Neural cell (in vitro differentiated cells): ENCODE measurements at regions not wholly inside any gene's neighbourhood (a gene's known extent, or its start where the extent isn't known, plus 50 kb on each side); places are given as distances from the start of the nearest gene placed in this dataset.

ENCODE experiments used
- H2AFZ ChIP-seq: fragments of 200-600, 300-800 bp; sonication (generic), shearing (Covaris generic); 2 replicates; pipeline ENCODE4 v1.6.0; 2014; ENCODE audit warnings: low read depth, mild to moderate bottlenecking, antibody characterized with exemption, low read length, moderate library complexity
- H3F3A ChIP-seq: fragments of 200-600 bp; shearing (Covaris generic); 2 replicates; pipeline ENCODE4 v1.6.1; 2016; ENCODE audit warnings: mild to moderate bottlenecking, moderate library complexity, mixed read lengths, antibody characterized with exemption, low read length; ENCODE audit not compliant: insufficient read depth, poor library complexity, severe bottlenecking
- H3K27ac ChIP-seq: fragments of 200-600, 300-800 bp; sonication (generic), shearing (Covaris generic); 2 replicates; pipeline ENCODE4 v1.5.1; 2014; ENCODE audit warnings: mild to moderate bottlenecking, low read length, moderate library complexity
- H3K27me3 ChIP-seq: fragments of 300-800, 200-600 bp; sonication (generic), shearing (Covaris generic); 2 replicates; pipeline ENCODE4 v1.6.0; 2014; ENCODE audit warnings: mild to moderate bottlenecking, low read depth, low read length, moderate library complexity; ENCODE audit not compliant: insufficient read depth
- H3K36me3 ChIP-seq: fragments of 300-800, 200-600 bp; sonication (generic), shearing (Covaris generic); 2 replicates; pipeline ENCODE4 v1.5.1; 2014; ENCODE audit warnings: mild to moderate bottlenecking, antibody characterized with exemption, low read length, moderate library complexity; ENCODE audit not compliant: insufficient read depth
- H3K4me2 ChIP-seq: fragments of 300-800, 200-600 bp; sonication (generic), shearing (Covaris generic); 2 replicates; pipeline ENCODE4 v1.6.0; 2014; ENCODE audit warnings: mild to moderate bottlenecking, low read length
- H3K4me3 ChIP-seq: fragments of 300-800, 200-600 bp; sonication (generic), shearing (Covaris generic); 2 replicates; pipeline ENCODE4 v1.5.1; 2014; ENCODE audit warnings: mild to moderate bottlenecking, low read length, moderate library complexity
- H3K79me2 ChIP-seq: fragments of 200-600 bp; shearing (Covaris generic); replicated peaks from 2 replicates; pipeline ENCODE4 v1.6.0; 2014; ENCODE audit warnings: mild to moderate bottlenecking, low read length, moderate library complexity; ENCODE audit not compliant: insufficient read depth
- H3K9ac ChIP-seq: fragments of 300-800, 200-600 bp; sonication (generic), shearing (Covaris generic); 2 replicates; pipeline ENCODE4 v1.6.1; 2016; ENCODE audit warnings: mild to moderate bottlenecking, low read length, mixed read lengths
- H3K9me2 ChIP-seq: fragments of 200-600 bp; shearing (Covaris generic); 2 replicates; pipeline ENCODE4 v1.6.1; 2016; ENCODE audit warnings: mild to moderate bottlenecking, low read length, mixed read lengths; ENCODE audit not compliant: insufficient read depth
- H3K9me3 ChIP-seq: fragments of 200-600, 300-800 bp; sonication (generic), shearing (Covaris generic); 2 replicates; pipeline ENCODE4 v1.6.1; 2016; ENCODE audit warnings: mild to moderate bottlenecking, mixed run types, low read length, moderate library complexity, mixed read lengths
- H4K20me1 ChIP-seq: fragments of 200-600 bp; shearing (Covaris generic); 2 replicates; pipeline ENCODE4 v1.6.1; 2016; ENCODE audit warnings: mild to moderate bottlenecking, mixed run types; ENCODE audit not compliant: insufficient read depth
- EP300 ChIP-seq: fragments of 450-650 bp; conservative IDR thresholded peaks from 2 replicates; pipeline ENCODE4 v1.6.1; 2014; ENCODE audit warnings: antibody characterized with exemption, mild to moderate bottlenecking, moderate library complexity; ENCODE audit not compliant: poor library complexity, severe bottlenecking
- EZH2 ChIP-seq: fragments of 200-600, 300-800 bp; shearing (Covaris generic), sonication (generic); IDR thresholded peaks from 2 replicates; pipeline ENCODE4 v1.6.1; 2014; ENCODE audit warnings: antibody characterized with exemption, low read length, borderline replicate concordance, mild to moderate bottlenecking; ENCODE audit not compliant: insufficient read depth, poor library complexity, severe bottlenecking
- MXI1 ChIP-seq: fragments of 450-650 bp; conservative IDR thresholded peaks from 2 replicates; pipeline ENCODE4 v1.6.1; 2014; ENCODE audit warnings: antibody characterized with exemption, mild to moderate bottlenecking; ENCODE audit not compliant: poor library complexity, severe bottlenecking
- POLR2AphosphoS5 ChIP-seq: IDR thresholded peaks from 2 replicates; pipeline ENCODE4 v1.6.1; 2012
- RAD21 ChIP-seq: fragments of 450-650 bp; conservative IDR thresholded peaks from 2 replicates; pipeline ENCODE4 v1.6.1; 2014; ENCODE audit warnings: antibody characterized with exemption, mild to moderate bottlenecking, moderate library complexity
- SMC3 ChIP-seq: fragments of 450-650 bp; conservative IDR thresholded peaks from 2 replicates; pipeline ENCODE4 v1.6.1; 2014; ENCODE audit warnings: antibody characterized with exemption, mild to moderate bottlenecking, moderate library complexity; ENCODE audit not compliant: poor library complexity
- TAF1 ChIP-seq: IDR thresholded peaks from 2 replicates; pipeline ENCODE4 v1.6.1; 2012; ENCODE audit warnings: low read depth
- TF ChIP-seq, protein P1 (sequence below): IDR thresholded peaks from 2 replicates; pipeline ENCODE4 v1.6.1; 2012; ENCODE audit warnings: borderline replicate concordance
- TF ChIP-seq, protein P2 (sequence below): fragments of 450-650 bp; IDR thresholded peaks from 2 replicates; pipeline ENCODE4 v1.5.1; 2014; ENCODE audit warnings: antibody characterized with exemption, mild to moderate bottlenecking, moderate library complexity; ENCODE audit not compliant: poor library complexity, severe bottlenecking

DNA sequence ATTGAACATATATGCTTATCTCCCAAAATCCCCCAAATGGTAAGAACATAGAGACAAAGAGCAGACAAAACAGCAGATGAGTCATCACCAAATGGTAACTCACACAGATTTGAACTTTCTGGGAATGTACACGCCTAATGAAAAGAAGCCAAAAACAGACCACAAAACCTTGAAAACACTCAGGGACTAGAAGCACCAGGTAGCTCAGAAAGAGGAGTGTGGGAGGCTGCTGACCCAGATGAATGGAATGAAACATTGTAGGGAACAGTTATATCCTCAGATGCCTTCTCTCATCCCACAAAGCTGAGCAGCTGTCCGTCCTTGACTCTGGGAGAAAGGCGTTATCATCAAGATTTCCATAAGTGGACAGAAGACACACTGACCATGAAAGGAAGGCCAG lies 307.0 kb upstream of the USP25 start:
- Histone ChIP-seq H3K9ac (no peak overlapping the region), H3K27ac (no peak overlapping the region), H3K27me3 (no peaks in the 10 kb centered on the region), H2AFZ (no peak overlapping the region), H3F3A (no peaks in the 10 kb centered on the region), H4K20me1 (no peaks in the 10 kb centered on the region), H3K9me2 (no peaks in the 10 kb centered on the region), H3K9me3 (no peaks in the 10 kb centered on the region), H3K4me3 (no peak overlapping the region), H3K36me3 (no peaks in the 10 kb centered on the region), H3K79me2 (no peaks in the 10 kb centered on the region), H3K4me2 (no peak overlapping the region)
- TF ChIP-seq TAF1, result no peak
- no peak for TF ChIP-seq SMC3
- TF ChIP-seq EP300, result no peak
- no peak for TF ChIP-seq MXI1

DNA sequence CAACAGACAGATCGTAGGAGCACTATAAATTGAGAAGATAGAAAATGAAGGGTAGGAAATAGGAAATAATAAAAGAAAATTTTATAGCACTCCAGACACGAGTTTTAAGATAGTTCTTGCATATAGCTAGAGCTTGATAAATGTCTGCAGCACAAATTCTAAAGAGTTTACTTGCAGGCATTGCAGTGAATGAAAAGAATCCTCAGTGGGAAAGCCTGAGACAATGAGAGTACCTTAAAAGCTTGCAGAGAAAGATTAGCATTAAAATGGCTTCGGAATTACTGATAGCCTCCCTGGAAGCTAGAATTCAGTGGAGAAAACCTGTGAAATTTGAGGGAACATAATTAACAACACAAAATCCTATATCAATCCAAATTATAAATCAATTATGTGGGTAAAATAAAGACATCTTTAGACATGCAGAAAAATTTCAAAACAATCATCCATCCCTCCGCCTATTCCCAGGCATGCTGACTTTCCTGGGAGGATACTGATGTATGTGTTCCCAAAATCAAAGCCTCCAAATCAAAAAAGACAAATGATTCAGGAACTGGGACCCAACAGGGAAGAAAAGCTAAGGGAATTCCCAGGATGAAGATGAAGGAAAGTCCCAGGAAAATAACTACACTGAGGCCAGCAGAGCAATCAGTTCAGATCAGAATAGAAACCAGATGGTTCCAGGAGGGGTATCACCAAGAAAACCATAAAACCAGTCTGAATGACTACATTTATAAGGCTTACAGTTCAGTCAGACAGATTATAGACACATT lies 305.9 kb upstream of the USP25 start:
- H3K9ac ChIP-seq, result no peak overlapping the region
- H2AFZ ChIP-seq, result no peak overlapping the region
- H3K9me2 ChIP-seq, result no peaks in the 10 kb centered on the region
- no peak overlapping the region for H3K27ac ChIP-seq
- H3K27me3 ChIP-seq, result no peaks in the 10 kb centered on the region
- H3K36me3 ChIP-seq, result no peaks in the 10 kb centered on the region
- no peaks in the 10 kb centered on the region for H3F3A ChIP-seq
- H3K4me2 ChIP-seq, result no peak overlapping the region
- H3K79me2 ChIP-seq, result no peaks in the 10 kb centered on the region
- no peaks in the 10 kb centered on the region for H3K9me3 ChIP-seq
- no peak overlapping the region for H3K4me3 ChIP-seq
- no peaks in the 10 kb centered on the region for H4K20me1 ChIP-seq
- TF ChIP-seq EP300 (no peak), SMC3 (no peak), RAD21 (no peak), MXI1 (no peak), EZH2 (no peak), POLR2AphosphoS5 (no peak), TAF1 (no peak)
- TF ChIP-seq, protein P1, sequence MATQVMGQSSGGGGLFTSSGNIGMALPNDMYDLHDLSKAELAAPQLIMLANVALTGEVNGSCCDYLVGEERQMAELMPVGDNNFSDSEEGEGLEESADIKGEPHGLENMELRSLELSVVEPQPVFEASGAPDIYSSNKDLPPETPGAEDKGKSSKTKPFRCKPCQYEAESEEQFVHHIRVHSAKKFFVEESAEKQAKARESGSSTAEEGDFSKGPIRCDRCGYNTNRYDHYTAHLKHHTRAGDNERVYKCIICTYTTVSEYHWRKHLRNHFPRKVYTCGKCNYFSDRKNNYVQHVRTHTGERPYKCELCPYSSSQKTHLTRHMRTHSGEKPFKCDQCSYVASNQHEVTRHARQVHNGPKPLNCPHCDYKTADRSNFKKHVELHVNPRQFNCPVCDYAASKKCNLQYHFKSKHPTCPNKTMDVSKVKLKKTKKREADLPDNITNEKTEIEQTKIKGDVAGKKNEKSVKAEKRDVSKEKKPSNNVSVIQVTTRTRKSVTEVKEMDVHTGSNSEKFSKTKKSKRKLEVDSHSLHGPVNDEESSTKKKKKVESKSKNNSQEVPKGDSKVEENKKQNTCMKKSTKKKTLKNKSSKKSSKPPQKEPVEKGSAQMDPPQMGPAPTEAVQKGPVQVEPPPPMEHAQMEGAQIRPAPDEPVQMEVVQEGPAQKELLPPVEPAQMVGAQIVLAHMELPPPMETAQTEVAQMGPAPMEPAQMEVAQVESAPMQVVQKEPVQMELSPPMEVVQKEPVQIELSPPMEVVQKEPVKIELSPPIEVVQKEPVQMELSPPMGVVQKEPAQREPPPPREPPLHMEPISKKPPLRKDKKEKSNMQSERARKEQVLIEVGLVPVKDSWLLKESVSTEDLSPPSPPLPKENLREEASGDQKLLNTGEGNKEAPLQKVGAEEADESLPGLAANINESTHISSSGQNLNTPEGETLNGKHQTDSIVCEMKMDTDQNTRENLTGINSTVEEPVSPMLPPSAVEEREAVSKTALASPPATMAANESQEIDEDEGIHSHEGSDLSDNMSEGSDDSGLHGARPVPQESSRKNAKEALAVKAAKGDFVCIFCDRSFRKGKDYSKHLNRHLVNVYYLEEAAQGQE, result no peak
- TF ChIP-seq, protein P2, sequence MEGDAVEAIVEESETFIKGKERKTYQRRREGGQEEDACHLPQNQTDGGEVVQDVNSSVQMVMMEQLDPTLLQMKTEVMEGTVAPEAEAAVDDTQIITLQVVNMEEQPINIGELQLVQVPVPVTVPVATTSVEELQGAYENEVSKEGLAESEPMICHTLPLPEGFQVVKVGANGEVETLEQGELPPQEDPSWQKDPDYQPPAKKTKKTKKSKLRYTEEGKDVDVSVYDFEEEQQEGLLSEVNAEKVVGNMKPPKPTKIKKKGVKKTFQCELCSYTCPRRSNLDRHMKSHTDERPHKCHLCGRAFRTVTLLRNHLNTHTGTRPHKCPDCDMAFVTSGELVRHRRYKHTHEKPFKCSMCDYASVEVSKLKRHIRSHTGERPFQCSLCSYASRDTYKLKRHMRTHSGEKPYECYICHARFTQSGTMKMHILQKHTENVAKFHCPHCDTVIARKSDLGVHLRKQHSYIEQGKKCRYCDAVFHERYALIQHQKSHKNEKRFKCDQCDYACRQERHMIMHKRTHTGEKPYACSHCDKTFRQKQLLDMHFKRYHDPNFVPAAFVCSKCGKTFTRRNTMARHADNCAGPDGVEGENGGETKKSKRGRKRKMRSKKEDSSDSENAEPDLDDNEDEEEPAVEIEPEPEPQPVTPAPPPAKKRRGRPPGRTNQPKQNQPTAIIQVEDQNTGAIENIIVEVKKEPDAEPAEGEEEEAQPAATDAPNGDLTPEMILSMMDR, result no peak
